Astrocyte (in vitro differentiated cells and primary cell): ENCODE measurements at regions not wholly inside any gene's neighbourhood (a gene's known extent, or its start where the extent isn't known, plus 50 kb on each side); places are given as distances from the start of the nearest gene placed in this dataset.

Experiments used
- DNase-seq: peaks from one replicate; pipeline ENCODE4 v3.0.0-alpha.2; 2010; ENCODE audit warnings: low read depth
- FAIRE-seq: peaks from 2 replicates; lab custom pipeline; 2011; peaks lifted over from hg19 to GRCh38; lab: Jason Lieb, UNC
- H2AFZ ChIP-seq: 2 replicates; pipeline ENCODE4 v1.6.0; 2012; ENCODE audit warnings: low read depth, low read length, inconsistent platforms
- H3K27ac ChIP-seq: 2 replicates; pipeline ENCODE4 v1.5.1; 2011; ENCODE audit warnings: low read depth, low read length, inconsistent platforms
- H3K27me3 ChIP-seq: 2 replicates; pipeline ENCODE4 v1.6.0; 2011; ENCODE audit warnings: low read length, inconsistent platforms; ENCODE audit not compliant: insufficient read depth
- H3K36me3 ChIP-seq: 2 replicates; pipeline ENCODE4 v1.5.1; 2011; ENCODE audit warnings: low read length, inconsistent platforms; ENCODE audit not compliant: insufficient read depth
- H3K4me1 ChIP-seq: 2 replicates; pipeline ENCODE4 v1.5.1; 2011; ENCODE audit warnings: low read length, inconsistent platforms; ENCODE audit not compliant: insufficient read depth
- H3K4me2 ChIP-seq: 2 replicates; pipeline ENCODE4 v1.6.0; 2012; ENCODE audit warnings: low read length, inconsistent platforms
- H3K4me3 ChIP-seq: 2 replicates; pipeline ENCODE4 v1.5.1; 2011; ENCODE audit warnings: low read depth, mild to moderate bottlenecking, low read length, inconsistent platforms; ENCODE audit not compliant: insufficient read depth
- H3K79me2 ChIP-seq: 2 replicates; pipeline ENCODE4 v1.6.0; 2012; ENCODE audit warnings: mild to moderate bottlenecking, low read length, inconsistent platforms; ENCODE audit not compliant: insufficient read depth
- H3K9ac ChIP-seq: 2 replicates; pipeline ENCODE4 v1.6.0; 2012; ENCODE audit warnings: mild to moderate bottlenecking, low read length, inconsistent platforms
- H3K9me3 ChIP-seq: 2 replicates; pipeline ENCODE4 v1.5.1; 2012; ENCODE audit warnings: low read depth, mild to moderate bottlenecking, low read length, inconsistent platforms; ENCODE audit not compliant: insufficient read depth
- H4K20me1 ChIP-seq: 2 replicates; pipeline ENCODE4 v1.6.0; 2012; ENCODE audit warnings: low read length, inconsistent platforms; ENCODE audit not compliant: insufficient read depth
- H3K27ac Mint-ChIP-seq: one replicate; pipeline ENCODE4 v1.8.0; 2021; ENCODE audit warnings: mild to moderate bottlenecking, mixed read lengths; ENCODE audit not compliant: unreplicated experiment
- H3K27me3 Mint-ChIP-seq: one replicate; pipeline ENCODE4 v1.8.0; 2021; ENCODE audit warnings: low read depth, mixed read lengths; ENCODE audit not compliant: unreplicated experiment
- H3K36me3 Mint-ChIP-seq: one replicate; pipeline ENCODE4 v1.8.0; 2021; ENCODE audit warnings: low read depth, mixed read lengths; ENCODE audit not compliant: unreplicated experiment
- H3K4me1 Mint-ChIP-seq: one replicate; pipeline ENCODE4 v1.8.0; 2021; ENCODE audit warnings: low read depth, mixed read lengths; ENCODE audit not compliant: unreplicated experiment
- H3K4me3 Mint-ChIP-seq: one replicate; pipeline ENCODE4 v1.8.0; 2021; ENCODE audit warnings: mild to moderate bottlenecking, moderate library complexity, mixed read lengths; ENCODE audit not compliant: unreplicated experiment
- H3K9me3 Mint-ChIP-seq: one replicate; pipeline ENCODE4 v1.8.0; 2021; ENCODE audit warnings: mild to moderate bottlenecking, mixed read lengths; ENCODE audit not compliant: unreplicated experiment
- EZH2 ChIP-seq: IDR thresholded peaks from 2 replicates; pipeline ENCODE4 v1.6.1; 2012; ENCODE audit warnings: mild to moderate bottlenecking, low read length, inconsistent platforms; ENCODE audit not compliant: insufficient read depth
- TF ChIP-seq, protein P1 (sequence below): IDR thresholded peaks from 2 replicates; pipeline ENCODE4 v1.5.1; 2011; ENCODE audit warnings: low read depth, mild to moderate bottlenecking, inconsistent platforms, low read length, moderate library complexity; ENCODE audit not compliant: insufficient read depth

DNA sequence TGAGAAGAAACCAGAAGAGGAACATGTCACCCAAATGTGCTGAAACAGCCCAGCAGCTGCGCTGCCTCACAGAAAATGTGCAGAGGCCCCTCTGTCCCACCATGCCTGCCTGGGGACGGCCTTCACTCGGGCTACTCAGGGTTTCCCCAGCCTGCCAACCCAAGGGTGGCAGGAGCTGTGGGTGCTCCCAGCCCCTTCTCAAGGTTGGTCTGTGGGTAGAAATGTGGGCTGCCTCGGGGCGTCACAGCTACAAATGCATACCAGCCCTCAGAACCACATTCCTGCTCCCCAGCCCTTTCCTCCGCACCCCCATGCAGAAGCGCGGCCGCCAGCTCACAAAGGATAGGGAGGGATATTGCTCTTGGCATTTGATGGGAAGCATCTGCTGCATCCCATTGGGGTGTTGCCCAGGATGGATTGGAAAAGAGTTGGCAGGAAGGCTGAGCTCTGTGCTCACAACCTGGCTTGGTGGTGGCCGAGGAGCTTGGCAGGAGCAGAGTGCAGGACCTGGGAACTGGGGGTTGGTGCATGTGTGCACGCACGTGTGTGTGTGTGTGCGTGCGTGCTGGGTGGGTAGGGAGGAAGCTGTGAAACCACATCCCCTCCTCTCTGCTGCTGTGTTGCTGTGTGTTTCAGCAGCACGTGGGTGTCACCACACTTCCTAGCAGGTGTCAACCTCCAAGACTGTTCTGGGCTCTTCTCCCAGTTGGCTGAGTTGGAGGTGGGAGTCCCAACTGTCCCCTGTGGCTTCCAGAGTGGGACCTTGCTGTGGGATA, 304.4 kb downstream of the SEC14L1 start:
- peaks cover 9% of the 10 kb centered on the region for H3K36me3 Mint-ChIP-seq
- peaks cover 87% of the 10 kb centered on the region for H3K79me2 ChIP-seq
- H3K4me2 ChIP-seq, result peak overlapping the region; percentile 1
- H3K36me3 ChIP-seq, result no peaks in the 10 kb centered on the region
- no peaks in the 10 kb centered on the region for H3K9me3 Mint-ChIP-seq
- H3K4me3 ChIP-seq, result no peak overlapping the region
- peaks cover 96% of the 10 kb centered on the region for H4K20me1 ChIP-seq
- DNase-seq (peak; percentile 57), FAIRE-seq (no peak)
- no peak overlapping the region for H3K4me3 Mint-ChIP-seq
- no peaks in the 10 kb centered on the region for H3K27me3 Mint-ChIP-seq
- peaks cover 49% of the 10 kb centered on the region for H3K4me1 ChIP-seq
- no peak overlapping the region for H3K27ac ChIP-seq
- no peaks in the 10 kb centered on the region for H3K9me3 ChIP-seq
- H3K4me1 Mint-ChIP-seq, result peaks cover 50% of the 10 kb centered on the region
- no peak overlapping the region for H2AFZ ChIP-seq
- H3K9ac ChIP-seq, result no peak overlapping the region
- H3K27me3 ChIP-seq, result no peaks in the 10 kb centered on the region
- TF ChIP-seq, protein P1, sequence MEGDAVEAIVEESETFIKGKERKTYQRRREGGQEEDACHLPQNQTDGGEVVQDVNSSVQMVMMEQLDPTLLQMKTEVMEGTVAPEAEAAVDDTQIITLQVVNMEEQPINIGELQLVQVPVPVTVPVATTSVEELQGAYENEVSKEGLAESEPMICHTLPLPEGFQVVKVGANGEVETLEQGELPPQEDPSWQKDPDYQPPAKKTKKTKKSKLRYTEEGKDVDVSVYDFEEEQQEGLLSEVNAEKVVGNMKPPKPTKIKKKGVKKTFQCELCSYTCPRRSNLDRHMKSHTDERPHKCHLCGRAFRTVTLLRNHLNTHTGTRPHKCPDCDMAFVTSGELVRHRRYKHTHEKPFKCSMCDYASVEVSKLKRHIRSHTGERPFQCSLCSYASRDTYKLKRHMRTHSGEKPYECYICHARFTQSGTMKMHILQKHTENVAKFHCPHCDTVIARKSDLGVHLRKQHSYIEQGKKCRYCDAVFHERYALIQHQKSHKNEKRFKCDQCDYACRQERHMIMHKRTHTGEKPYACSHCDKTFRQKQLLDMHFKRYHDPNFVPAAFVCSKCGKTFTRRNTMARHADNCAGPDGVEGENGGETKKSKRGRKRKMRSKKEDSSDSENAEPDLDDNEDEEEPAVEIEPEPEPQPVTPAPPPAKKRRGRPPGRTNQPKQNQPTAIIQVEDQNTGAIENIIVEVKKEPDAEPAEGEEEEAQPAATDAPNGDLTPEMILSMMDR, result no peak
- TF ChIP-seq EZH2, result no peak
- no peak overlapping the region for H3K27ac Mint-ChIP-seq

DNA sequence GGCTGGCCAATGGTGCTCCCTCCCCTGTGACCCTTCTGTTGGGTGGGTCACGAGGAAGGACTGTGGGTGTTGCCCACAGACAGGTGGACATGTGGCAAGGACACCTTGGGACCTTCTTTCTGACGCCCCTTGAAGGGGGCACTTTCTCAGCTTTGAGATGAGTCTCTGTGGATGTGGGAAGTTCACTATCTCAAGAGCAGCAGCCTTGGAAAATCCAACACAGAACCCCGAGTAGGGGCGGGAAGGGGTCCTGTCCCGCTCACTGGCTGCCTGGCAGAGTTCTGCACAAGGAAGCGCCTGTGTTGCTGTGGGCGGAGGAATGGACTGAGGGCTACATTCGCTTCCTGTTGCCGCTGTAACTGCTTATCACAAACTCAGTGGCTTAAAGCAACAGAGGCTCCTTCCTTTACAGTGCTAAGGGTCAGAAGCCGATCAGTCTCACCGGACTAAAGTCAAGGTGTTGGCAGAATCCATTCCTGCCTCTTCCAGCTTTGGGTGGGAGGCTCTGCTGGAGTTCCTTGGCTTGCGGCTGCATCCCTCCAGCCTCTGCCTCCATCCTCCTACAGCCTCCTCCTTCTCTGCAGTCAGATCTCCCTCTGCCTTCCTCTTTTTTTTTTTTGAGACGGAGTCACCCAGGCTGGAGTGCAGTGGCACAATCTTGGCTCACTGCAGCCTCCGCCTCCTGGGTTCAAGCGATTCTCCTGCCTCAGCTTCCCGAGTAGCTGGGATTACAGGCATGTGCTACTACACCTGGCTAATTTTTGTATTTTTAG, 305.2 kb downstream of the SEC14L1 start:
- FAIRE-seq (no peak), DNase-seq (peak; percentile 44)
- peaks cover 9% of the 10 kb centered on the region for H3K36me3 Mint-ChIP-seq
- no peaks in the 10 kb centered on the region for H3K9me3 Mint-ChIP-seq
- peaks cover 50% of the 10 kb centered on the region for H3K4me1 Mint-ChIP-seq
- no peak overlapping the region for H3K4me3 ChIP-seq
- peaks cover 96% of the 10 kb centered on the region for H4K20me1 ChIP-seq
- no peaks in the 10 kb centered on the region for H3K27me3 Mint-ChIP-seq
- H3K4me1 ChIP-seq, result peaks cover 56% of the 10 kb centered on the region
- H3K27ac Mint-ChIP-seq, result no peak overlapping the region
- H3K36me3 ChIP-seq, result no peaks in the 10 kb centered on the region
- peaks cover 88% of the 10 kb centered on the region for H3K79me2 ChIP-seq
- TF ChIP-seq EZH2, result no peak
- TF ChIP-seq, protein P1, result no peak
- no peaks in the 10 kb centered on the region for H3K27me3 ChIP-seq
- no peak overlapping the region for H3K9ac ChIP-seq
- H3K4me2 ChIP-seq, result peak overlapping the region; percentile 1
- H3K4me3 Mint-ChIP-seq, result no peak overlapping the region
- no peak overlapping the region for H2AFZ ChIP-seq
- no peaks in the 10 kb centered on the region for H3K9me3 ChIP-seq
- peak overlapping the region; percentile 1 for H3K27ac ChIP-seq
